MM.1S (cell line): ENCODE measurements at regions not wholly inside any gene's neighbourhood (a gene's known extent, or its start where the extent isn't known, plus 50 kb on each side); places are given as distances from the start of the nearest gene placed in this dataset.

Source experiments
- DNase-seq: peaks from one replicate; pipeline ENCODE4 v3.0.0-alpha.2; 2015
- H2AFZ ChIP-seq: fragments of 300-600 bp; sonication (generic); 2 replicates; pipeline ENCODE4 v1.6.0; 2016; ENCODE audit warnings: antibody characterized with exemption, low read length
- H3F3A ChIP-seq: fragments of 300-600 bp; sonication (generic); 2 replicates; pipeline ENCODE4 v1.6.1; 2016; ENCODE audit warnings: mild to moderate bottlenecking, antibody characterized with exemption, low read length, moderate library complexity, mixed read lengths; ENCODE audit not compliant: insufficient read depth
- H3K27ac ChIP-seq: fragments of 300-600 bp; sonication (generic); 2 replicates; pipeline ENCODE4 v1.5.1; 2016; ENCODE audit warnings: mild to moderate bottlenecking, low read length
- H3K27me3 ChIP-seq: fragments of 300-600 bp; sonication (generic); replicated peaks from 2 replicates; pipeline ENCODE4 v1.6.0; 2016; ENCODE audit warnings: low read length; ENCODE audit not compliant: insufficient read depth
- H3K36me3 ChIP-seq: fragments of 300-600 bp; sonication (generic); replicated peaks from 2 replicates; pipeline ENCODE4 v1.6.1; 2016; ENCODE audit warnings: mild to moderate bottlenecking, low read length, mixed read lengths; ENCODE audit not compliant: insufficient read depth
- H3K4me1 ChIP-seq: fragments of 300-600 bp; sonication (generic); 2 replicates; pipeline ENCODE4 v1.6.1; 2016; ENCODE audit warnings: low read length, mixed read lengths
- H3K4me2 ChIP-seq: fragments of 300-600 bp; sonication (generic); 2 replicates; pipeline ENCODE4 v1.6.0; 2016; ENCODE audit warnings: low read depth, low read length
- H3K4me3 ChIP-seq: fragments of 300-600 bp; sonication (generic); 2 replicates; pipeline ENCODE4 v1.5.1; 2016; ENCODE audit warnings: low read length, mixed read lengths
- H3K79me2 ChIP-seq: fragments of 300-600 bp; sonication (generic); 2 replicates; pipeline ENCODE4 v1.6.1; 2016; ENCODE audit warnings: mixed run types, low read length, mixed read lengths
- H3K9ac ChIP-seq: fragments of 300-600 bp; sonication (generic); 2 replicates; pipeline ENCODE4 v1.6.1; 2016; ENCODE audit warnings: low read length, mixed read lengths
- H3K9me2 ChIP-seq: fragments of 300-600 bp; sonication (generic); replicated peaks from 2 replicates; pipeline ENCODE4 v1.6.1; 2016; ENCODE audit warnings: mild to moderate bottlenecking, low read length, mixed read lengths; ENCODE audit not compliant: insufficient read depth
- H3K9me3 ChIP-seq: fragments of 300-600 bp; sonication (generic); replicated peaks from 2 replicates; pipeline ENCODE4 v1.6.1; 2016; ENCODE audit warnings: mild to moderate bottlenecking, low read length, mixed read lengths; ENCODE audit not compliant: insufficient read depth
- H4K20me1 ChIP-seq: fragments of 300-600 bp; sonication (generic); 2 replicates; pipeline ENCODE4 v1.6.1; 2016; ENCODE audit warnings: mild to moderate bottlenecking, low read length, moderate library complexity, mixed read lengths; ENCODE audit not compliant: insufficient read depth
- CTCF ChIP-seq: fragments of 300-600 bp; sonication (generic); IDR thresholded peaks from 2 replicates; pipeline ENCODE4 v1.5.1; 2016; ENCODE audit warnings: antibody characterized with exemption, low read length, mixed read lengths
- EZH2 ChIP-seq: fragments of 300-600 bp; sonication (generic); optimal IDR thresholded peaks from 2 replicates; pipeline ENCODE3; 2017; ENCODE audit warnings: low read depth, mild to moderate bottlenecking, antibody characterized with exemption, low read length, mixed read lengths
- EZH2phosphoT487 ChIP-seq: fragments of 300-600 bp; sonication (generic); IDR thresholded peaks from 2 replicates; pipeline ENCODE4 v1.6.1; 2018; ENCODE audit warnings: antibody characterized with exemption, low read length

- H3K9me2 ChIP-seq, result no peaks in the 10 kb centered on the region
- no peaks in the 10 kb centered on the region for H3K36me3 ChIP-seq
- no peak overlapping the region for H2AFZ ChIP-seq
- no peak overlapping the region for H3K4me2 ChIP-seq
- H3K9me3 ChIP-seq, result no peaks in the 10 kb centered on the region
- H3K27me3 ChIP-seq, result no peaks in the 10 kb centered on the region
- no peak overlapping the region for H3K27ac ChIP-seq
- H3K4me1 ChIP-seq, result no peaks in the 10 kb centered on the region
- no peaks in the 10 kb centered on the region for H3K79me2 ChIP-seq
- no peak for TF ChIP-seq EZH2
- no peak for TF ChIP-seq EZH2phosphoT487
- TF ChIP-seq CTCF, result no peak
- DNase-seq, result no peak
- H3F3A ChIP-seq, result no peaks in the 10 kb centered on the region
- no peak overlapping the region for H3K9ac ChIP-seq
- H3K4me3 ChIP-seq, result no peak overlapping the region
- no peaks in the 10 kb centered on the region for H4K20me1 ChIP-seq
These were observed 76.0 kb upstream of the NHSL1 start for GRCh38 chr6:138575257-138575656.

- Histone ChIP-seq H3K79me2 (no peaks in the 10 kb centered on the region), H3K9me3 (no peaks in the 10 kb centered on the region), H3F3A (no peaks in the 10 kb centered on the region), H3K4me1 (no peaks in the 10 kb centered on the region), H3K4me3 (no peak overlapping the region), H2AFZ (no peak overlapping the region), H3K9me2 (no peaks in the 10 kb centered on the region), H3K9ac (no peak overlapping the region), H4K20me1 (no peaks in the 10 kb centered on the region), H3K27me3 (no peaks in the 10 kb centered on the region), H3K27ac (no peak overlapping the region), H3K36me3 (no peaks in the 10 kb centered on the region), H3K4me2 (no peak overlapping the region)
- no peak for DNase-seq
- TF ChIP-seq CTCF, result no peak
- TF ChIP-seq EZH2, result no peak
- no peak for TF ChIP-seq EZH2phosphoT487
These were observed 77.0 kb upstream of the NHSL1 start for GRCh38 chr6:138576313-138576712.

GRCh38 chr6:138577151-138577915 lies 78.0 kb upstream of the NHSL1 start:
- DNase-seq, result no peak
- no peaks in the 10 kb centered on the region for H3K27me3 ChIP-seq
- H3K36me3 ChIP-seq, result no peaks in the 10 kb centered on the region
- no peaks in the 10 kb centered on the region for H3F3A ChIP-seq
- H3K79me2 ChIP-seq, result no peaks in the 10 kb centered on the region
- no peak overlapping the region for H3K4me3 ChIP-seq
- H3K27ac ChIP-seq, result no peak overlapping the region
- no peak overlapping the region for H2AFZ ChIP-seq
- no peaks in the 10 kb centered on the region for H3K9me2 ChIP-seq
- TF ChIP-seq CTCF (no peak), EZH2 (no peak), EZH2phosphoT487 (no peak)
- H3K4me1 ChIP-seq, result no peaks in the 10 kb centered on the region
- no peak overlapping the region for H3K9ac ChIP-seq
- no peak overlapping the region for H3K4me2 ChIP-seq
- no peaks in the 10 kb centered on the region for H4K20me1 ChIP-seq
- H3K9me3 ChIP-seq, result no peaks in the 10 kb centered on the region
